Fibroblast of lung (primary cell): ENCODE measurements at regions not wholly inside any gene's neighbourhood (a gene's known extent, or its start where the extent isn't known, plus 50 kb on each side); places are given as distances from the start of the nearest gene placed in this dataset.
A peak's percentile ranks its signal among the peaks of the same experiment; 100 is the strongest.

Experiments
- DNase-seq, 2 donors: peaks; one replicate each; pipeline versions ENCODE4 v3.0.0 to v3.0.0-alpha.2; 2010; ENCODE audit warnings: low read depth in 2 of 2
- H2AFZ ChIP-seq: 2 replicates; pipeline ENCODE4 v1.5.1; 2012; ENCODE audit warnings: low read length, control low read depth, inconsistent platforms
- H3K27ac ChIP-seq: 2 replicates; pipeline ENCODE4 v1.5.1; 2011; ENCODE audit warnings: low read length, control low read depth; ENCODE audit not compliant: insufficient read depth
- H3K27me3 ChIP-seq: 2 replicates; pipeline ENCODE4 v1.5.1; 2011; ENCODE audit warnings: mild to moderate bottlenecking, low read length; ENCODE audit not compliant: control insufficient read depth, insufficient read depth
- H3K36me3 ChIP-seq: 2 replicates; pipeline ENCODE4 v1.5.1; 2011; ENCODE audit warnings: low read length; ENCODE audit not compliant: control insufficient read depth, insufficient read depth
- H3K4me1 ChIP-seq: 2 replicates; pipeline ENCODE4 v1.5.1; 2011; ENCODE audit warnings: low read length; ENCODE audit not compliant: control insufficient read depth, insufficient read depth; ENCODE audit errors: extremely low read depth
- H3K4me2 ChIP-seq: 2 replicates; pipeline ENCODE4 v1.5.1; 2011; ENCODE audit warnings: low read length, control low read depth; ENCODE audit not compliant: insufficient read depth; ENCODE audit errors: extremely low read depth
- H3K4me3 ChIP-seq, 4 experiments: fragments of 200-600 bp in 1 of 4; sonication (generic) in 1 of 4; replicated peaks in 1 of 4; 2 replicates each; pipeline ENCODE4 v1.5.1; 2011 to 2016; ENCODE audit warnings: low read length in 4 of 4, low read depth in 3 of 4, mild to moderate bottlenecking in 3 of 4, control low read depth in 2 of 4, inconsistent platforms in 1 of 4, mixed read lengths in 1 of 4; ENCODE audit not compliant: insufficient read depth in 1 of 4; ENCODE audit errors: control extremely low read depth in 1 of 4
- H3K79me2 ChIP-seq: 2 replicates; pipeline ENCODE4 v1.5.1; 2012; ENCODE audit warnings: mild to moderate bottlenecking, low read length, inconsistent platforms; ENCODE audit not compliant: control insufficient read depth, insufficient read depth
- H3K9ac ChIP-seq: 2 replicates; pipeline ENCODE4 v1.5.1; 2011; ENCODE audit warnings: mild to moderate bottlenecking, low read length, control low read depth; ENCODE audit not compliant: insufficient read depth
- H3K9me3 ChIP-seq: 2 replicates; pipeline ENCODE4 v1.5.1; 2012; ENCODE audit warnings: low read depth, low read length; ENCODE audit not compliant: control insufficient read depth, insufficient read depth
- H4K20me1 ChIP-seq: 2 replicates; pipeline ENCODE4 v1.5.1; 2011; ENCODE audit warnings: low read length; ENCODE audit not compliant: control insufficient read depth, insufficient read depth; ENCODE audit errors: extremely low read depth
- CTCF ChIP-seq, 2 donors: IDR thresholded peaks in 1 of 2; conservative IDR thresholded peaks in 1 of 2; 1 replicate in 1 of 2; 2 replicates in 1 of 2; pipeline ENCODE4 v1.5.1; 2011 to 2012; ENCODE audit warnings: low read length in 2 of 2, control low read depth in 1 of 2, inconsistent platforms in 1 of 2, low read depth in 1 of 2, mild to moderate bottlenecking in 1 of 2
- EZH2 ChIP-seq: IDR thresholded peaks from 2 replicates; pipeline ENCODE4 v1.5.1; 2012; ENCODE audit warnings: low read length, control low read depth, mild to moderate bottlenecking; ENCODE audit errors: missing control alignments

DNA sequence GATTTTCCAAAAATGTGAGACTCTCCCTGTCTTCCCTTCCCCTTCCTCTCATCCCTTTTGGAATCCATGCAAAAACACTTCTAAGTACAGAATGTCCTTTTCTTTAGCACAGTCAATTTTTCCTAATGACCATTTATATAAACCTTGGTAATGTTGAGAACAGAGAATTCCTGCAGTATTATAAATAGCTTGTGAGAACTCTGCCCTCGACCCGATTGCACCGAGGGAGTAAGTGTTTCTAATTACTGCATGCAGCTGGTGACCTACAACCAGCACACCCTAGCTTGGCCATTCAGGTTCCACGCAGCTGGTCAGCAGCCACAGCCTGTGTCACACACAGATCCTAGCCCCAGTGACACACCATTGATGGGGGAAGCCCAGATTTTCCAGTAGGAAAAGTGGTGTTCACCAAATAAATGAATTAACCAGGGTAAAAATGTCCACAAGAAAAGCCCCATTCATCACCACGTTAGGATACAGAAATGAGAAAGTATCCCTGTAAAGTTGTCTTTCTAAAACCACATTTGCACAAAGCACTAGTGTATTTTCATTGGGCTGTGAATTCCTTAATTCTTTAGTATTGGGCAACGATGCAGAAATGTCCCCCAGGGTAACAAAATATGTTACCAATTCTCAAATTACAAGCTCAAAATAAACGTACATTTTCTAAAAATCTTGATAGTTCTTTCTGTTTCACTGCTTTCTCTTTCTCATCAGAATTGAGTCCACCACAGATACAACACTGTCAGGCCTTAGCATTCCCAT, 499.0 kb upstream of the KLF6 start:
- Histone ChIP-seq H3K27me3 (no peaks in the 10 kb centered on the region), H3K4me2 (peak overlapping the region; percentile 33), H3K79me2 (no peaks in the 10 kb centered on the region), H3K9me3 (no peaks in the 10 kb centered on the region), H3K36me3 (no peaks in the 10 kb centered on the region), H3K4me1 (peaks cover 37% of the 10 kb centered on the region), H4K20me1 (no peaks in the 10 kb centered on the region), H3K27ac (peak overlapping the region; percentile 71), H2AFZ (no peak overlapping the region), H3K4me3 (no peak overlapping the region), H3K9ac (peak overlapping the region; percentile 34)
- DNase-seq, result peak; percentile 56 to 99
- no peak for TF ChIP-seq EZH2
- no peak for TF ChIP-seq CTCF (conservative IDR thresholded peaks at IDR 0.05 in 1 of 2, IDR thresholded peaks at IDR 0.05 in 1 of 2; ENCODE audit: low read depth in 1 of 2, low read length in 2 of 2)

- no peaks in the 10 kb centered on the region for H3K27me3 ChIP-seq
- no peaks in the 10 kb centered on the region for H3K9me3 ChIP-seq
- no peak overlapping the region for H3K4me2 ChIP-seq
- H3K36me3 ChIP-seq, result no peaks in the 10 kb centered on the region
- no peaks in the 10 kb centered on the region for H4K20me1 ChIP-seq
- no peak overlapping the region for H3K27ac ChIP-seq
- no peak for DNase-seq
- H2AFZ ChIP-seq, result no peak overlapping the region
- no peaks in the 10 kb centered on the region for H3K79me2 ChIP-seq
- H3K9ac ChIP-seq, result no peak overlapping the region
- no peak overlapping the region for H3K4me3 ChIP-seq
- TF ChIP-seq CTCF (conservative IDR thresholded peaks at IDR 0.05 in 1 of 2, IDR thresholded peaks at IDR 0.05 in 1 of 2; ENCODE audit: low read depth in 1 of 2, low read length in 2 of 2) (no peak), EZH2 (no peak)
- peaks cover 37% of the 10 kb centered on the region for H3K4me1 ChIP-seq
Observed at GRCh38 chr10:4282496-4282895, 497.5 kb upstream of the KLF6 start.

DNA sequence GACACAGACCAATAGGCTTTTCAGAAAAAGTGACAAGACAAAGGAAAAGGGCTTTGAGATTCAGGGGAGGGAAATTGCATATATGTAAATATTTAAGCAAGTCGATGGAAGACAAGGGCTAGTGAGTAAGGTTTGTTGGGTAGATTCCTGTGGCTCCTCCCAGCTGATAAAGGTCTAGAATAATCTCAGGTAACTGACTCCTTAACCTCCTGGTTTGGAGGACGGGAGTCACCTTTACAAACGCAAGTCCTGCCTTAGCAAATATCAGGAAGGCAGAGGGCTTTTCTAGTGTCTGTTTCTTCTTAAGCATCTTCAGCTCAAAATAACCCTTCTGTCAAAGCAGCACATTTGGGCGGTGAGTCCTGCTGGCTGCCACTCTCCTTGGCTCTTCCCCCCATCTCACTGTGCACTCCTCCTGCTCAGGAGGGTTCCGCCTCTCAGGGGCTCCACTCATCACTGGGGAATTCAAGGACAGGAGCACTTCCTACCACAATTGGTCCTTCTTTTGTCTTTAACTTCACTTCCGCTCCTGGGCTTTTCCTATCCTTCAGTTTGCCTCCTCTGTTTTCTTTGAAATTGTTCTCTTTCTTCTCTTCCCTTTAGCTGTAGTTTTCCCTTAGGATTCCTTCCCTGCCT, 496.3 kb upstream of the KLF6 start:
- Histone ChIP-seq H3K9ac (no peak overlapping the region), H3K79me2 (no peaks in the 10 kb centered on the region), H3K9me3 (no peaks in the 10 kb centered on the region), H2AFZ (no peak overlapping the region), H3K36me3 (no peaks in the 10 kb centered on the region), H3K27me3 (no peaks in the 10 kb centered on the region), H3K4me2 (no peak overlapping the region), H4K20me1 (no peaks in the 10 kb centered on the region), H3K4me1 (peaks cover 37% of the 10 kb centered on the region), H3K27ac (peak overlapping the region; percentile 42), H3K4me3 (no peak overlapping the region)
- peak in 1 of 2 donors; percentile 58 for DNase-seq
- no peak for TF ChIP-seq CTCF (conservative IDR thresholded peaks at IDR 0.05 in 1 of 2, IDR thresholded peaks at IDR 0.05 in 1 of 2; ENCODE audit: low read depth in 1 of 2, low read length in 2 of 2)
- no peak for TF ChIP-seq EZH2
